Left lobe of liver (tissue), 2 donors: ENCODE measurements at regions not wholly inside any gene's neighbourhood (a gene's known extent, or its start where the extent isn't known, plus 50 kb on each side); places are given as distances from the start of the nearest gene placed in this dataset.
A peak's percentile ranks its signal among the peaks of the same experiment; 100 is the strongest.
"Not testable (repeated sequence)": the region's sequence is repeated elsewhere in the genome, so short reads cannot be mapped to it uniquely, and the experiment has no call there.

Source experiments
- ATAC-seq: fragments of 200-7000 bp; cut with Tn5 transposase; one replicate; pipeline ENCODE4 v1.9.1; 2020; ENCODE audit warnings: mild to moderate bottlenecking, moderate library complexity
- DNase-seq: peaks from one replicate; pipeline ENCODE4 v3.0.0-alpha.2; 2020; ENCODE audit warnings: low spot score
- donor health status: DM: no; HTN: no; CAD: no; lungs with moderate emphysema.
- donor health status: DM: no; HTN: yes; CAD: no.

- ATAC-seq, result peak; percentile 77
- no peak for DNase-seq
Observed at GRCh38 chr6:63476302-63476701, 96.0 kb upstream of the LOC128125822 start.

GRCh38 chr6:63477422-63478040 lies 94.7 kb upstream of the LOC128125822 start:
- no peak for DNase-seq
- ATAC-seq, result no peak

GRCh38 chr6:63478734-63479133 lies 93.5 kb upstream of the LOC128125822 start:
- ATAC-seq (no peak), DNase-seq (no peak)

DNA sequence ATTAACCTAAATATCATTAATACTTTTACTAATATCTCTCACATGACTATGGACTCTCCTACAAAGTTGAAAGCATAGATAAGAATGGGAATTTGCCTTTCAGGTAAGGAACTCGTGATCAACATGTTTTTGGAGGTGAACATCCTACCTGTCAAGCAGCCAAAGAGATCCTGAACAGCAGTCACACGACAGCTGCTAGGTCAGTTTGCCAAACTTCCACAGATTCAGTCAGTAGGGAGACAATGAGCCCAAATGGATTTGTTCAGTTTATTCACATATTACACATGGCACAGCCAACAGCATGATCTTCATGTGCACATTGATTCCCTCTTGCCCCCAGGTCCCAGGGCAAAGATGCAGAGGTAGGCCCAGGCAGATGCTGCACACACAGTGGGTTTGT lies 86.1 kb upstream of the LOC128125822 start:
- no peak for DNase-seq
- ATAC-seq, result peak; percentile 57

GRCh38 chr6:63487103-63487813 lies 85.0 kb upstream of the LOC128125822 start:
- ATAC-seq, result peak; percentile 58
- DNase-seq, result no peak

- DNase-seq, result no peak
- ATAC-seq, result peak; percentile 55
Observed at GRCh38 chr6:63491119-63491518, 81.2 kb upstream of the LOC128125822 start.

DNA sequence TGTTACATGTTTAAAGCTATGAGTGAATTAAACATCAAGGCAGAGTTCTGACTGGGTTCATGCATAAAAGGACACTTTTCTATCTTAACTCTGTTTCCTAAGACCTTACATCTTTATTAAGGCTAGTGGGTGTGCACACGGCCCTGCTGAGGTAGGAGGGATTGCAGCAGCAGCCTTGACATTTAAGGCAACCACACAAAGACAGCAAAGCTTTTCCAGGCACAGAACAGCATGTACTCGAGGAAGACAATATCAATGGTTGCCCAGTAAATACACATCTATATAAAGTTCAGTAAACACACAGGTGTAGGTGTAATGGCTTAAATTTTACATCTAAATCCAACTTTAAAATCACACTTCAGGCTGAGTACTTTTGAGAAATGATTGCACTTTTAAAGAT lies 79.8 kb upstream of the LOC128125822 start:
- ATAC-seq, result peak; percentile 36
- no peak for DNase-seq

- DNase-seq, result no peak
- ATAC-seq, result no peak
Observed at GRCh38 chr6:63493557-63493956, 78.7 kb upstream of the LOC128125822 start.

GRCh38 chr6:63496361-63496804 lies 75.9 kb upstream of the LOC128125822 start:
- DNase-seq, result no peak
- ATAC-seq, result no peak

GRCh38 chr6:63502156-63502555 lies 70.1 kb upstream of the LOC128125822 start:
- ATAC-seq (no peak), DNase-seq (no peak)

DNA sequence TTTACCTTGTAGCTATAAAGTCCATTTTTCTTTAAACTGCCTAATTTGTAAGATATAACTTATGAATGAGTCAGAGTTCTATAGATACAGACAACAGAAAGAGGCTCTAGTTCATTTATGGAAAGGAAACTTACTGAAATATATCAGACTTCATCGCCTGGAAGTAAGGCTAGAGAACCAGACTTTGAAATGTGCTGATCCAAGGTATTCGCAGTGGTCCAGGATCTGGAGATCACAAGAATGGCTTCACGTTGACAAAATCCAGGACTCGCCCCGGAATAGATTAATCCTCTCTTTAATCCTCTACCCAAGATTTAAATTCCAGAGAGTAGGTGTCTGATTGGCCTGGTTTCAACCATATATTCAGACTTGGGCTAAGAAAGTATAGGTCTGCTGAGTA lies 69.1 kb upstream of the LOC128125822 start:
- DNase-seq (no peak), ATAC-seq (no peak)

DNA sequence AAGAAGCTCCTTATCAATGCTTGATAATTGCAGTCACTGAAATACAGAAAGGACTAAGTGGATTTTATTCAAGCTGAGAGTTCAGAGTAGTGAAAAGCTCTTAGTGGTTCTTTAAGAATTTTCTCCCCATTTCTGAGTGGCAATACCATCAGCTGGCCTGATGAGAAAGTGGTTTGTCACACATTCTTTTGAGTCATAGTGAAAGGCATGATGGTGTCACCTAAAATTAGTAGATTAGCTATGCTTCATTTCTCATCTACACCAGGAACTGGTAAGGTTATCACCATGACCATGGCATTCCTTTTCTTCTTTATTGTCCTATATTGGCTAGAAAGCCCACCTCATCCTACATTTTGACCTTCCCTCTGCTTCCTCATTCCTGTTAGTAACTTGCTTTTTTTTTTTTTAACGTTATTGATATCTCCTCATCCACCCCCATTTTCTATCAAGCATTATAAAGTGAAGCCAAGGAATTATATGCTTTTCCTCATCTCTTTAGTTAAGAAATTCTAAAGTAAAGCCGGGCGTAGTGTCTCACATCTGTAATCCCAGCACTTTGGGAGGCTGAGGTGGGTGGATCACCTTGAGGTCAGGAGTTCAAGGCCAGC lies 67.4 kb upstream of the LOC128125822 start:
- ATAC-seq, result no peak
- DNase-seq, result no peak

GRCh38 chr6:63507096-63507495 lies 65.2 kb upstream of the LOC128125822 start:
- ATAC-seq (no peak), DNase-seq (no peak)

- peak; percentile 77 for ATAC-seq
- peak; percentile 93 for DNase-seq
Observed at GRCh38 chr6:63509652-63510352, 62.5 kb upstream of the LOC128125822 start.

GRCh38 chr6:63510353-63510686 lies 62.0 kb upstream of the LOC128125822 start:
- DNase-seq (no peak), ATAC-seq (peak; percentile 7)

- ATAC-seq (no peak), DNase-seq (no peak)
Observed at GRCh38 chr6:63510849-63511248, 61.4 kb upstream of the LOC128125822 start.

- ATAC-seq, result peak; percentile 39
- no peak for DNase-seq
Observed at GRCh38 chr6:63514488-63515173, 57.6 kb upstream of the LOC128125822 start.

DNA sequence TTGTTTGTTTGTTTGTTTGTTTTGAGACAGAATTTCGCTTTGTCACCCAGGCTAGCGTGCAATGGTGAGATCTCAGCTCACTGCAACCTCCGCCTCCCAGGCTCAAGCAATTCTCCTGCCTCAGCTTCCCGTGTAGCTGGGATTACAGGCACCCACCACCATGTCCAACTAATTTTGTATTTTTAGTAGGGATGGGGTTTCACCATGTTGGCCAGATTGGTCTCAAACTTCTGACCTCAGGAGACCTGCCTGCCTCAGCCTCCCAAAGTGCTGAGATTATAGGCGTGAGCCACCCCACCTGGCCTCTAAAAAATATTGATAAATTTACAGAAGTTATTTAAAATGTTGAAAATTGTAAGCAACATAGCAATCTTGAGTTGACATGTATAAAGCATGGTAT lies 57.1 kb upstream of the LOC128125822 start:
- not testable (repeated sequence) for DNase-seq, ATAC-seq

DNA sequence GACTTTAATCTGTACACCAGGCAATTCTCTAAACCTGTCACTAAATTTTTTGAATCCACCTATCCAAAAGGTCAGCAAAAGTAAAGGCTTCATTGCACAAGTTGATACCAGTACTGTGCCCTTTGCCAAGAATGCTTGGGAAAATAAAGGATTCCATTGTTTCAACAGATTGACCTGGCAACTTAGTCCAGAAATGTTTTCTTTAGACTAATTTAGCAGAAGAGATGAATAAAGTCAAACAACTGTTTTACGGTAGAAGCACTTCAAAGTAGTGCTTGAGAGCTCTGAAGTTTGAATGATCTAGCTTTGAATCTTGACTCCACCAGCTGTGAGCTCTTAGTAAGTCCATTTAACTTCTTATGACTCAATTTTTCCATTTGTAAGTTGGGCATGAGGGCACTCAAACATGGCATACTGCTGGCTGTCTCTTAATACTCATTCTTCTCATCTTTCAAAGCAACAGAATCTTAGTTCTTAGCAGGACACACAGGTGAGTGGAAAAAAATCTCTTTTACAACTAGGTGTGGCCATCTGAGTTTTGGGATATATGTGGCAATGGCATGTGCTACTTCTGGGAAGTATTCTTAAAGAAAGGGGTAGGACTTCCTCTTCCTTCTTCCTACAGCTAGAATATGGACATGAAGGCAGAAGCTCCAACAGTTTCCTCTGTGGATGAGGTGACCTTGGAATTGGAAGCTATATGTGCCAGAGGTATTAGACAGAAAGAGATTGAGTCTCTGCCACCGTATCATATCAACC lies 55.9 kb upstream of the LOC128125822 start:
- ATAC-seq (peak; percentile 54), DNase-seq (no peak)

DNA sequence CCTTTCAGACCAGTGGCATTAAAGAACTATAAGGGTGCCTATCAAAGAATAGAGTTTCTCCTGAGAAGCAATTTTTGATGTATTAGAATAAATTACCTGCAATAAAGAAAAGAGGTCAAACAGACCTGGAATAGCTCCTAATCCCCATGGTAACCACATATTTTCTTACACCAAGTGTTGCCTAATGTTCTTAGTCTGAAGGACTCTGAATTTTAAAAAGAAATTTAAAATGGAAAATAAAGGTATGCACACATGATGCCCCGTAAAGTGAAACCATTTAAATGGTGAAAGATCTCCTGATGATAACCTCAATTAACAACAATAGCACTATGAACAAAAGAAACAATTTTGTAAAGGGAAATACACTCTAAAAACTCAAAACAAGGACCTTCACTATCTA lies 55.1 kb upstream of the LOC128125822 start:
- ATAC-seq (no peak), DNase-seq (no peak)
